Activated CD8-positive, alpha-beta memory T cell treated with anti-CD3 and anti-CD28 coated beads for 36 hours (primary cell): ENCODE measurements at regions not wholly inside any gene's neighbourhood (a gene's known extent, or its start where the extent isn't known, plus 50 kb on each side); places are given as distances from the start of the nearest gene placed in this dataset.
"Not testable (repeated sequence)": the region's sequence is repeated elsewhere in the genome, so short reads cannot be mapped to it uniquely, and the experiment has no call there.

Source experiments
- CTCF ChIA-PET: fragments of 350-600 bp; sonication (Branson Sonifier 250); formaldehyde crosslinking; loops from one replicate; lab custom pipeline; 2021; ENCODE audit warnings: antibody characterized with exemption; lab: Charles Lee
- POLR2A ChIA-PET: fragments of 350-600 bp; sonication (Branson Sonifier 250); formaldehyde crosslinking; loops from one replicate; lab custom pipeline; 2021; ENCODE audit warnings: antibody characterized with exemption; lab: Charles Lee

DNA sequence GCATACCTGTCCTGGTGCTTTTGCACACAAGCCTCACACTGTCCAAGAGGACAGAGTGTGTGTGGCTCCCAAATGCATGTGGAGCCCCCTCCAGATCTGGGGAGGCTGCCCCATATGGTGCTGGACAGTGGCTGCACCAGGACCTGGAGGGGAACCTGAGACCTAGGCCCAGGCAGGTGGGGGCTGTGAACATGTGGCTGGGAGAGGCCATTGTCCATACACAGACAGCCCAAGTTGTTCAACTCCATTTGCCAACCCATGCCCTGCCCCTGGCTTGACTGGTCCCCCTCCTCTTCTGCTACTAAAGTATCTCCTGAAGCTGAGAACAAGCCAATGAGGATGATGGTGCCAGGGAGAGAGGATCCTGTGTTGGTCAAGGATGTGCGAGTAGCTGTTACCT is 94.0 kb downstream of the ING1 start:
- ChIA-PET CTCF (no interaction called here), POLR2A (no interaction called here)

DNA sequence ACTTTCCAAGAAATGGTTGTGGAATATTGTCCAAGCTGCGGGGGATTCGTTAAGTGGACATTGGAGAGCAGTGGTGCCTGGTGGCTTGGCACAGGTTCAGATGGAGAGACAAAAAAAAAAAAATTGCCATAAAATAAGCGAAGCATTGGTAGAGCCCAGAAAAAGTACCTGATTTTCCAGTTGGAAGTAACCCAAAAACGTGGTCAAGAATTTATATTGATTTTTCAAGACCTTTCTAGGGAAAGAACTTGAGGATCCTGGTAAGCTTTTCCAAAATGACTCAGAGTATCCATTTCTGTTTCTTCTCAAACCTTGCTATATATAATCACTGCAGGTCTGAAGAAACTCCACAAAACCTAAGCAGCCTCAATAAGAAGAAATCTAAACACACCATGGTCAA is 94.6 kb downstream of the ING1 start:
- POLR2A ChIA-PET, result no interaction called here
- CTCF ChIA-PET, result no interaction called here

DNA sequence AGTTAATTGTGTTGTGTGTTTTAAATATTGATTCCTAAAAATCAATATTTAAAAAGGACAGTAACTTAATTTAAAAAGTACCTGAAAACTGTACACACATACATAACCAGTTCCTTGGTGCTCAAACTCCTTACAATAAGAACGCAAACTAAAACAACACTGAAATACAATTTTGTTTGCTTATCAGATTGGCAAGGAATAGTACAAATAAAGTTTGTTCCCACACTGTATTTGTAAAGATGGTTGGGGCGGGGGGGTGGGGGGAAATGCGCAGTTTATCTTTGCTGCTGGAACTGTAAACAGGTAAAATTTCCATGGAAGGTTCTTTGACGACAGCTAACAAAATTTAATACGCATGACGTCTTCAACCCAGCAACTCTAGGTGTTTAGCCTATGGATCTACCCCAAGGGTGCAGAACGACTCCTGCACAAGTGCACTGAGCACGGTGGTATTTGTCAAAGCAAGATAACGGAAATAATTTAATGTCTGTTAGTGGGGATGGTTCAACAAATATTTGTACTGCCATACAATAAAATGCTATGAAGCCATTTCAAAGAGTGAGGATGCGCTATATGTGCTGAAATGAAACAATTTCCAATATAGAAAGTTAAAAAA is 96.5 kb downstream of the ING1 start:
- POLR2A ChIA-PET, result interaction anchor here (0.5 kb wide), 1 partner anchor 13 kb away, joined by 5 read pairs; no protein-coding TSS in a partner anchor
- CTCF ChIA-PET, result no interaction called here

DNA sequence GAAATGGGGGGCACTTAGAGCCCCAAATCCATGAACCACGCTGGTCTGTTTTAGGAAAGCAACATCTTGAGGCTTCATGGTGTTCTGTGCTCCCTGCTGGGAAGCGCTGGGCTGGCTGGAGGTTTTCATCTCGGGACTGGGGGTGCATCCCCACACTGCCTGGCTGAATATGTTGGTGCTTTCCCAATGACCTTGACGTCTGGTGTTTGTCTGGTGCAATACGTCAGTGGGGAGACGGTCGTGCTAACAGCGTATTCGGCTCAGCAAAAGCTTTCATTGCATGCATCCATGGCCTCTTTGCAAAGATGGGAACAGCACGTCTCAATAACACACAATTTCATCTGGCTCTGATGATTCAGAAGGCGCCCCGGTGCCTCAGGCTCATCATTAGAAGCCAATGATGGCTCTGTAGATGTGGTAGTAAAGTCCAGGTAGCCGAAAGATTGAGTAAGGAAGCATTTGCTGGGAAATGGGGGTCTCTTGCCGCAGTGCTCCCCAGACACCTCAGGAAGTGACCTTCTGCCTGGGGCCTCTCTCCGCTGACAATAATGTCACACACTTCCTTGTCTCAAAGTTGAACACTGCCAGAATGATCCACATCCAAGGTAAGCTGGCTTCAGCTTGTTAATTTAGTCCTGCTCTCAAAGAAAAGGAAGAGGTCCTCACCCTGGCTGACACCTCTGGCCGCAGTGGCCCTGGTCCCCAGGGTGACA is 97.7 kb downstream of the ING1 start:
- ChIA-PET POLR2A (no interaction called here), CTCF (interaction anchor here (1.5 kb wide), 1 partner anchor 14 kb away, joined by 3 read pairs; no protein-coding TSS in a partner anchor)

DNA sequence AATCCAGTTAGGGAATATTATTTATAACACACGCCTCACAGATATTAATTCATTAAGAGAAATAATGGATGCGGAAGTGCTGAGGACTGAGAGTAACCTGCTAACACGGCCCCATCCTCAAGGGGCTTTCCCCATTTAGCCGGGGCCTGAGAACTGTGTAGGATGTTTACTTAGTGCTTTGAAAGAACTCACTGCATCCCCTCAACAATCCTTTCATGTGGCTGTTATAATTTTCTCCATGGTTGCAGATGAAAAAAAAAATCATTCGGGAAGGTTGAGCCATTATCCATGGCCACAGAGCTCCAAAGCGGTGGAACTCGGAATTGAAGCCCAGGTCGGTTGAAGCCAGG is 98.2 kb downstream of the ING1 start:
- CTCF ChIA-PET, result interaction anchor here (1.5 kb wide), 1 partner anchor 15 kb away, joined by 3 read pairs; no protein-coding TSS in a partner anchor

DNA sequence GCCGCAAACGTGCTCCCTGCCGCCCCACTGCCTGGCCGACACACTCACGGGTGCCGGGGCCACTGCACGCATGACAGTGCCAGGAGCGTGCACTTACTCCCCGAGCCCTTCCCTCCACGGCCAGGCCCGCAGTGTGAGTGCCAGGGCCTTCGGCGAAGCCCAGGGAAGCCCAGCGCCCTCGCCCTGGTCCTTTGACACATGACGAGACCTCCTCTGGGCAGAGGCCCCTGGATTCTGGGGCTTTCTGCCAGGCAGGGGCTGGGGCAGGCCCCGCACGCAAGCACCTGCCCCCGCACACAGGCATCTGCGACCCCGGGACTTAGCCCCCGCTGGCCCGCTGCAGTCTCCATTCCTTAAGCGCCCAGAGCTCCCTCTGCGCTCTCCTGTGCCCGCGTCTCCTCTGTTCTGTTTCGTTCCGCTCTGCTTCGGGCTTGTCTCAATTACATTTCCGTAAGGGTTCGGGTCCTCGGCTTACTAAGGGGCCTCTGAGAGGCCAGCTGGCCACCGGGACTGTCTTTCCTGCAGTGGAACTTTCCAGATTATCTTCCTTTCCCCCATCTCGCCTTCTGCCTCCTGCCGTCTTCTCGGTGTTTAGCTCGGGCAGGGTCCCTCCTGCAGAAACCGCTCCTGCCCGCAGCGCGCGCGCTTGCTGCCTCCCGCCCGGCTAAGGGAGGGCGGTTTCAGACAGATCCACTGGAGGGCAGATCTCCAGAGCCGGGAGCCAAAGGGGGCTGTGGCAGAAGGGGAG is 98.8 kb downstream of the ING1 start:
- ChIA-PET CTCF (interaction anchor here (1.5 kb wide), 1 partner anchor 16 kb away, joined by 3 read pairs; no protein-coding TSS in a partner anchor), POLR2A (no interaction called here)

More for the DNA sequence above, 98.2 kb downstream of the ING1 start:
- POLR2A ChIA-PET, result no interaction called here

DNA sequence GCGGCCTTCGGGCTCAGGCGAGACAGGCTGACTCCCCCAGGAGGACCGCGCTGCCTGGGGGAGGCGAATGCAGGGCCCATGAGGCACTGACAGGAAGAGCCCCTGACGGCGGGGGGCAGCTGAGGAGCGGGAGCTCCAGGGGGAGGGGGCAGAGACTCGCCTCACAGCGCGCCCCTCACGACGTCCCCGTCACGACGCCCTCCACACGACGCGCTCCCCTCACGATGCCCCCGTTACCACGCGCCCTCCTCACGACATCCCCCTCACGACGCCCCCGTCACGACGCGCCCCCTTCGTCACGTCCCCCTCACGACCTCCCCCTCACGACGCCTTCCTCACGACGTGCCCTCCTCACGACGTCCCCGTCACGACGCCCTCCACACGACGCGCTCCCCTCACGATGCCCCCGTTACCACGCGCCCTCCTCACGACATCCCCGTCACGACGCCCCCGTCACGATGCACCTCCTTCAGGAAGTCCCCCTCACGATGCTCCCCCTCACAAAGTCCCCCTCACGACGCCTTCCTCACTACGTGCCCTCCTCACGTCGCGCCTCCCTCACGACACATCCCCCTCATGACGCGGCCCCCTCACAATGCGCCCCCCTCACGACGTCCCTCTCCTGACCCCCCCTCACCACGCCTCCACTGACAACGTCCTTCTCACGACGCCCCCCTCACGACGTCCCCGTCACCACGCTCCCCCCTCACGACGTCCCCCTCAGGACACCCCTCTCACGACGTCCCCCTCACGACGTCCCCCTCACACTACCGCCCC is 99.6 kb downstream of the ING1 start:
- ChIA-PET CTCF (interaction anchor here (1.5 kb wide), 1 partner anchor 16 kb away, joined by 3 read pairs; no protein-coding TSS in a partner anchor), POLR2A (no interaction called here)

DNA sequence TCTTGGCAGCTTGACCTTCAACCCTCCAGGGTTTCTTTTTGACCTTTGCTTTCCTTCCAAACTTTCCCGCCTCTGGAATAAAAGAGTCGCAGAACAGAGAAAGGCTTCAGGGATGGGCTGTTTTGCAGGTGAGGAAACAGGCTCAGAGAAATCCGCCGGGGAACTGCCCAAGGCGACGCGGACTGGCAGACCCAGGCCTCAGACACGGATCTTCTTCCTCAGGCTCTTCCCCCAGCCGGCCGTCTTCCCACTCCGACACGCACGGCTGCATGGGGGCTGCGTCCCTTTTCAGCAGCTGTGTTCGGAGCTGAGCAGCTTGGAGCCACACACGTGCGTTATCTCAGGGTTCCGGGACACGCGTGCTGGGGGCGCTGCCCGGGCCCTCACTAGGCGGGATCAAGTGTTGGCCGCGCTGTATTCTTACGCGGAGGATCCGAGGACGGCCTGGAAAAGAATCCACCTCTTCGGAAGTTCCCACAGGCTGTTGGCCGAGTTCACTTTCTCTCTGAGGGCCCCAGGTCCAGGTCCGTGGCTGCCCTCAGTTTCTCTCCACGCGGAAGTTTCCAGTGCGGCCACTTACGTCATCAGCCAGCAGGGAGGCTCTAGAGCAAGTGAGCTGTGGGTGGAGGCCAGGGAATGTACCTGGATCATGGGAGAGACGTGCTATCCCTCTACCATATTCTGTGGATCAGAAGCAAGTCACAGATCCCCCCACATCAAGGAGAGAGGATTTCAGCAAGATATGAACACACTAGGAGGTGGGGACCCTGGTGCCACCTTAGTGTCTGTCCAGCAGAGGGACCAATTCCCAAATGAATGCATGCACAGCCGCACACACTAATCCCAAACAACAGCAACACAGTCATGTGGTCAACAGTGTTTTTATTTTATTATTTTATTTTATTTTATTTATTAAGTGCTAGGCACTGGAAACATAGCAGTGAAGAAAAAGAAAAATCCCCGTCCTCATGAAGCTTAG is 100.4 kb downstream of the ING1 start:
- ChIA-PET CTCF (no interaction called here), POLR2A (no interaction called here)

DNA sequence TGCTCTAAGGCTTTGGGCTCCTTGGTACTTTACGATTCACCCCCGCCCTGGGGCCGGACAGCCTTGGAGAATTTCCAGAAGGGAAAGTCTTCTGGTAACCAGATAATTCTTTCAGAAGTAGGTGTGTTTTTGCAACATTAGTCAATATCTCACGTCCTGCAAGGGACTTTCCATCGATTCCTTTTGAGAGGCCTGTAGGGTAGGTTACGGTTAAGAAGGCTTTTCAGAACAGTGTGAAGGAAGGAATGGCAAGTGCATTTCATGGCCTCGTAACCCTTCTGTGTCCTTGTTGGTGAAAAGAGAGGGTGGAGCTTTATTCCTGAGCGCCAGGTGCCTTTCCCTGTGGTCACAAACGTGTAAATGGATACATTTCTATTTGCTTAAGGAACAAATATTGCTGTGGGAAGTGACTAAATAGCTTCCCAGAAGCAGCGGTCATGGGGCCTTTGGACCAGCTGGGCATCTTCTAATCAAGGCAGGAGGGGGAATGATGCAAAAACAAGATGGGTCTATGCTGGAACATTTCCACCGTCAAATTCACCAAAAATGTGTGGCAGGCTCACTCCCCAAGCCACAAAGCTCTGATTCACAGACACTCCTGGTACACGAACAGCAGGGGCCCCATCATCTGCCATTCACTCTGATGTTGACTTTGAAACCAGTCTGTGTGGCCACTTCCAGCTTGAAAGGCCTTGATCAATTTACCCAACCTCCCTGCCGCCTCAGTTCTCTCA is 99.2 kb downstream of the ANKRD10 start:
- ChIA-PET POLR2A (no interaction called here), CTCF (interaction anchor here (0.6 kb wide), 1 partner anchor 222 kb away, joined by 3 read pairs; no protein-coding TSS in a partner anchor)

DNA sequence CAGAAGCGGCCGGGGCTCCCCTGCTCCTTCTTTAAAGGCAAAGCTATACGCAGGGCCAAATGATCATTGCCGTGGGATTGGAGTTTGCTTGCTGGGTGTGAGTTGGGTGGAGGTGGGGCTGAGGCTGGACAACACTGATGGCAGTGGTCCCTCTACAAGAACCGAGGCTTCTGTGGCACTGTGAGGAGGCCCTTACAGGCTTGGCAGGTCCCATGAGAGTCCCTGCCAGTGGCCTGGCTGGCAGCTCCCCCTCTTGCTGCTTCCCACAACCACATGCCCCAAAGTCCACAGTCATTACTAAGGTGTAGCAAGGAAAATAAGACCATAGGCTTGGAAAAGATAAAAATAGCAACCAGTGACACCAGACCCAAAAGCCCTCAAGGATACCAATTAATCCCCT is 98.4 kb downstream of the ANKRD10 start:
- ChIA-PET POLR2A (no interaction called here), CTCF (no interaction called here)

DNA sequence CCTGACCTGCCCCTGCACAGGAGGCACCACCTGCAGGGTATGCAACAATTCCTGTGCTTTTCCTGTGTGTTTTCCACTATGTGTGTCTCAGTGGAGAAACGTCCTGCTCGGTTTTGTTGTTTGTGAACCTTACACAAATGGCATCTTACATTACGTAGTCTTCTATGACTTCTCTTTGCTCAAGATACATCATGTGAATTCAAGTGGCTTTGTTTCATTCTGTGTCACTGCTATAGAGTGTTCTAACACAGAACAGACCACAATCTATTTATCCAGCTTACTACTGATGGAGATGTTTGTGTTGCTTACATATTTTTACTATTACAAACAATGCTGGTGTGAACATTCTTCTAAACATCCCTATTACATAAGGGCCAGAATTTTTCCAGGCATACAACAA is 97.7 kb downstream of the ANKRD10 start:
- ChIA-PET POLR2A (no interaction called here), CTCF (no interaction called here)

DNA sequence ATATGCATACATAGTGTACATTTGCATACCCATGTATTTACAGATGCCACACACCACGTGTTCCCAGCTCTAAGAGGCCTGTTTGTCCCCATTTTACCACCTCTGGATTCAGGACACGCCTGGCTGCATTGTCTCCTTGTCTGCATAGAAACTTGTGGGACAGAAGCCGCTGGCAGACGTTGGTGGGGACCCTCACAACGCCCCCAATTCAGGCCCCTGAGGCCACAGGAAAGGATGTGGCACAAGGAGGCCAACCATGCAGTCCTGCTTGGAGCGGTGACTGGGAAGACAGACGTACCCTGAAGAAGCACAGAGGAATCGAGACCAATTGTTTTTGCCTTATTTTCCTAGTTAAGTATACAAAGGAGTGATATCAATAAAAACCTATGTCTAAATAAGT is 96.1 kb downstream of the ANKRD10 start:
- ChIA-PET POLR2A (no interaction called here), CTCF (interaction anchor here (0.5 to 0.6 kb wide), 2 partner anchors 195 to 226 kb away, joined by 3 to 4 read pairs; no protein-coding TSS in a partner anchor)

DNA sequence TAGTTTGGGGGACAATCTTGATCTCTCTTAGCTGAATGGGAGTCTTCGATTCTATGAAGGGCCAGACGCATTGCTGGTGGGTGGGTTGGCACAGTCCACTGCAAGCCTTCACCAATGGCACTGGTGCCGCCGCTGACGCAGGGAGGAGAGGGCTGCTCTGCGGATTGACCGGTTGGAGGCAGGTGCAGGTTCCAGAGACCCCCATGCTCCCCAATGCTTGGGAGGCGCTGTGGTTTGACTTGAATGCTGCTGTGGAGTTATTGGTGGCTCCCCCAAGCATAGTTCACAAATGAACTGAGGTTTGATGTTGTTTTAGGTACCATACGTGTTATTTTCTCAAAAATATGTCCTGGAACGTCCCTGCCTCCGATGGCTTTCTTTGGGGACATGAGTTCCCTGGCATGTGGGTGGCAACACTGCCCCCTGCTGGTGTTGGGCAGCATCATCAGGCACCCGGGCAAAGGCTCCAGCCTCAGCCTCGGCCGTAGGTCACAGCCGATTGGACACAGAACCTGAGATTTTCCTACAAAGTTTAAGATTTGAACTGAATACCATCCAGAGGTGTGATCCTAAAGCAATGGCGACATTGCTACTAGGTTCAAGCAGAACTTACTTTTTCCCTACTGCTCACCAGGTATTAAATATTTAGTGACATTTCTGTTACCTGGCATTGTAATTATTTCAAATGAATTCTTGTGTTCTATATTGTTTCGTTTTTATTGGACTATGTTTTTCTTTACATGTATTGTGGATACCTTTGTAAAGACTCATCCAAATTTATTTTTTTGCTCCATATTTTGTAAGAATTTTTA is 95.5 kb downstream of the ANKRD10 start:
- ChIA-PET POLR2A (no interaction called here), CTCF (interaction anchor here (0.5 to 0.6 kb wide), 3 partner anchors 195 to 1821 kb away, joined by 3 to 4 read pairs (median 3); no protein-coding TSS in a partner anchor)

DNA sequence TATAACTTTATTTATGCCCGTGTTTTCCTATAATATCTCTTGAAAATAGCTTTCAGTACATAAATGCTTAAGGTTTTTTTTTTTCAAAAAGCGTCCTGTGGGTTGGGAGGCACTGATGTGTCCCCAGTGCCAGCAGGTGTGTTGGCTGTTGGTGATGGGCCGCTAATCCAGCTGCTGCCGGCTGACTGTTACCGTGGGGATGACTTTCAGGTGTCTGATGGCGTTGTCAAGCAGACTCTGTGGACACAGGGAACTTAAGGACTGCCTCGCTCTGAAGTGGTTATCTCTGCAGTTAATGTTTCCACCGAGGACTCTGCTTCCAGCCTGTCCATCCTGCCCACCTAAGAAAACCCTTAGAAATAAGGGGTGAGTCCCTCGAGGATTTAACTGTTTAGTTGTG is 94.5 kb downstream of the ANKRD10 start:
- CTCF ChIA-PET, result interaction anchor here (0.5 kb wide), 1 partner anchor 1820 kb away, joined by 3 read pairs; no protein-coding TSS in a partner anchor
- POLR2A ChIA-PET, result no interaction called here

DNA sequence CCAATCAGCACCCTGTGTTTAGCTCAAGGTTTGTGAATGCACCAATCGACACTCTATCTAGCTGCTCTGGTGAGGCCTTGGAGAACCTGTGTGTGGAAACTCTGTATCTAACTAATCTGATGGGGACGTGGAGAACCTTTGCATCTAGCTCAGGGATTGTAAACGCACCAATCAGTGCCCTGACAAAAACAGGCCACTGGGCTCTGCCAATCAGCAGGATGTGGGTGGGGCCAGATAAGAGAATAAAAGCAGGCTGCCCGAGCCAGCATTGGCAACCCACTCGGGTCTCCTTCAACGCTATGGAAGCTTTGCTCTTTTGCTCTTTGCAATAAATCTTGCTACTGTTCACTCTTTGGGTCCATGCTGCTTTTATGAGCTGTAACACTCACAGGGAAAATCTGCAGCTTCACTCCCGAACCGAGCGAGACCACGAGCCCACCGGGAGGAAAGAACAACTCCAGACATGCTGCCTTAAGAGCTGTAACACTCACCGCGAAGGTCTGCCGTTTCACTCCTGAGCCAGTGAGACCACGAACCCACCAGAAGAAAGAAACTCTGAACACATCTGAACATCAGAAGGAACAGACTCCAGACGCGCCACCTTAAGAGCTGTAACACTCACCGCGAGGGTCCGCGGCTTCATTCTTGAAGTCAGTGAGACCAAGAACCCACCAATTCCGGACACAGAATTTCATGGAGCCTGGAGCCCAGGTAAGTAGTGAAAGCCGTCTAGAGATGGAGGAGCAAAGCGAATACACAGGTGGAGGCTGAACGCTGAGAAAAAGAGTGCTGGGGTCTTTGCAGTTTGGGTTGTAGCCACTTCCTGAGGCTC is 92.8 kb downstream of the ANKRD10 start:
- POLR2A ChIA-PET, result interaction anchor here (1.0 to 1.5 kb wide), 2 partner anchors 93 to 106 kb away, joined by 3 to 4 read pairs; no protein-coding TSS in a partner anchor
- CTCF ChIA-PET, result not testable (repeated sequence)

DNA sequence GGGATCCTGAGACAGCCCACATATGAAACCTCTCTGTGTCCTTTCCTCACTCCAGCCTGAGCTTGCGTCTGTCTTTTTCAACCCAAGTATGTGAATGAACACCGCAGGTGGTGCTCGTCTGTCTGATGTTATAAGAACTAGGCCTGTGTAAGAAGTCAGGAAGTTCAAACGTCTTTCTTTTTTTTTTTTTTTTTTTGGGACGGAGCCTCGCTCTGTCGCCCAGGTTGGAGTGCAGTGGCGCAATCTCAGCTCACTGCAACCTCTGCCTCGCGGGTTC is 92.3 kb downstream of the ANKRD10 start:
- CTCF ChIA-PET, result interaction anchor here (0.6 kb wide), 1 partner anchor 359 kb away, joined by 3 read pairs; no protein-coding TSS in a partner anchor
- POLR2A ChIA-PET, result interaction anchor here (0.6 to 1.5 kb wide), 3 partner anchors 12 to 106 kb away, joined by 3 to 5 read pairs (median 4); no protein-coding TSS in a partner anchor
